Left lung (tissue), 4 donors: ENCODE measurements at regions not wholly inside any gene's neighbourhood (a gene's known extent, or its start where the extent isn't known, plus 50 kb on each side); places are given as distances from the start of the nearest gene placed in this dataset.

Source experiments
- ATAC-seq: fragments of 200-7000 bp; cut with Tn5 transposase; one replicate; pipeline ENCODE4 v1.9.1; 2020; ENCODE audit warnings: moderate library complexity
- DNase-seq, 4 donors: peaks; one replicate each; pipeline ENCODE4 v3.0.0-alpha.2; 2013 to 2020
- H3K27ac ChIP-seq, 2 donors: fragments of 200-600 bp; sonication (generic) in 1 of 2; one replicate each; pipeline versions ENCODE4 v1.5.0 to v1.8.0; 2020 to 2021
- H3K27me3 ChIP-seq, 2 donors: fragments of 200-600 bp; sonication (generic) in 1 of 2; one replicate each; pipeline versions ENCODE4 v1.5.0 to v1.8.0; 2020 to 2021
- H3K36me3 ChIP-seq, 2 donors: fragments of 200-600 bp; sonication (generic) in 1 of 2; one replicate each; pipeline versions ENCODE4 v1.5.0 to v1.8.0; 2020 to 2021
- H3K4me1 ChIP-seq, 2 donors: fragments of 200-600 bp; one replicate each; pipeline ENCODE4 v1.8.0; 2021
- H3K4me3 ChIP-seq, 2 donors: fragments of 200-600 bp; sonication (generic) in 1 of 2; one replicate each; pipeline versions ENCODE4 v1.5.0 to v1.8.0; 2020 to 2021; ENCODE audit warnings: mild to moderate bottlenecking in 1 of 2
- H3K9me3 ChIP-seq, 2 donors: fragments of 200-600 bp; sonication (generic) in 1 of 2; one replicate each; pipeline versions ENCODE4 v1.5.0 to v1.8.0; 2020 to 2021
- intact Hi-C, 2 donors: fragments of 100-400 bp; cut with DNase I; formaldehyde crosslinking; loops; one replicate each; pipeline versions ENCODE4 v1.11.2 to v1.14.2; 2022
- TF ChIP-seq, protein P1 (sequence below), 2 donors: fragments of 200-600 bp; sonication (generic) in 1 of 2; IDR thresholded peaks; one replicate each; pipeline versions ENCODE4 v1.5.0 to v1.8.0; 2021; ENCODE audit warnings: antibody characterized with exemption in 2 of 2
- donor health status: DM: no; HTN: yes; CAD: no.
- donor health status: DM: no; HTN: no; CAD: no.

DNA sequence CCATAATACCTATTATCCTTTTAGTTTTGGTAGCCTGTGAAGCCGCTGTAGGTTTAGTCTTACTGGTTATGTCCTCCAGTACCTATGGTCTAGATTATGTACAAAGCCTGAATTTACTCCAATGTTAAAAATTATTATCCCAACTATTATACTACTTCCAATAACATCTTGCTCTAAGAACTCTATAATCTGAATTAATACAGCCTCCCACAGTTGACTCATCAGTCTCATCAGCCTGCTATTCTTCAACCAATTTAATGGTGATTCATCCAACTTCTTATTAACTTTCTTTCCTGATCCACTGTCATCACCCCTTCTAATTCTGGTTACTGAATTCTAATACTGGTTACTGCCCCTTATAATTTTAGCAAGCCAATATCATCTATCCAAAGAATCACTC, 370.3 kb upstream of the OPRM1 start:
- Histone ChIP-seq H3K9me3 (peaks cover 0 to 3% of the 10 kb centered on the region in 2 donors), H3K4me1 (no peaks in the 10 kb centered on the region), H3K4me3 (no peak overlapping the region), H3K36me3 (no peaks in the 10 kb centered on the region), H3K27me3 (no peaks in the 10 kb centered on the region), H3K27ac (no peak overlapping the region)
- TF ChIP-seq, protein P1, sequence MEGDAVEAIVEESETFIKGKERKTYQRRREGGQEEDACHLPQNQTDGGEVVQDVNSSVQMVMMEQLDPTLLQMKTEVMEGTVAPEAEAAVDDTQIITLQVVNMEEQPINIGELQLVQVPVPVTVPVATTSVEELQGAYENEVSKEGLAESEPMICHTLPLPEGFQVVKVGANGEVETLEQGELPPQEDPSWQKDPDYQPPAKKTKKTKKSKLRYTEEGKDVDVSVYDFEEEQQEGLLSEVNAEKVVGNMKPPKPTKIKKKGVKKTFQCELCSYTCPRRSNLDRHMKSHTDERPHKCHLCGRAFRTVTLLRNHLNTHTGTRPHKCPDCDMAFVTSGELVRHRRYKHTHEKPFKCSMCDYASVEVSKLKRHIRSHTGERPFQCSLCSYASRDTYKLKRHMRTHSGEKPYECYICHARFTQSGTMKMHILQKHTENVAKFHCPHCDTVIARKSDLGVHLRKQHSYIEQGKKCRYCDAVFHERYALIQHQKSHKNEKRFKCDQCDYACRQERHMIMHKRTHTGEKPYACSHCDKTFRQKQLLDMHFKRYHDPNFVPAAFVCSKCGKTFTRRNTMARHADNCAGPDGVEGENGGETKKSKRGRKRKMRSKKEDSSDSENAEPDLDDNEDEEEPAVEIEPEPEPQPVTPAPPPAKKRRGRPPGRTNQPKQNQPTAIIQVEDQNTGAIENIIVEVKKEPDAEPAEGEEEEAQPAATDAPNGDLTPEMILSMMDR (IDR thresholded peaks at IDR 0.05) = no peak
- DNase-seq (no peak), ATAC-seq (no peak)
- intact Hi-C loops = no loop called here

DNA sequence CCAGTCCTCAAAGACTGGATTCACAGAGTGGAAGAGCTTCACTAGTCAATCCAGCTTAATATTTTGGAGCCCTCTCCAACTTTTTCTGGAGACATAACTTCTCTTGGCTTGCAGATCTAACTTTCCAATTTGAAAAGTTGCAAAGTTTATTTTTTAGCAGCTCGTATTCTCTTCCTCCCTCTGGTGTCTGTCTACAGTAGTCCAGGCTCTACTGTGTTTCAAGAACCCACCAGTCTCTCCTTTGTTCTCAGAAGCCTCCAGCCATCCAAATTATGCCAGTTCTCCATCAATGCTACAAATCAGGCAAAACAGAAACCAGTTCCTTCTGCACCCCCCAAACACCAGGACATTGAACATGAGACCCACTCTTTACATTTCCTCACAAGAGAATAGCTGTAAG, 376.1 kb upstream of the OPRM1 start:
- no peak for ATAC-seq
- H3K9me3 ChIP-seq = peaks cover 0 to 21% of the 10 kb centered on the region in 2 donors
- no peaks in the 10 kb centered on the region for H3K27me3 ChIP-seq
- DNase-seq = no peak
- H3K4me1 ChIP-seq = no peaks in the 10 kb centered on the region
- no peak overlapping the region for H3K27ac ChIP-seq
- intact Hi-C loops = no loop called here
- no peak overlapping the region for H3K4me3 ChIP-seq
- TF ChIP-seq, protein P1 (IDR thresholded peaks at IDR 0.05) = no peak
- no peaks in the 10 kb centered on the region for H3K36me3 ChIP-seq

DNA sequence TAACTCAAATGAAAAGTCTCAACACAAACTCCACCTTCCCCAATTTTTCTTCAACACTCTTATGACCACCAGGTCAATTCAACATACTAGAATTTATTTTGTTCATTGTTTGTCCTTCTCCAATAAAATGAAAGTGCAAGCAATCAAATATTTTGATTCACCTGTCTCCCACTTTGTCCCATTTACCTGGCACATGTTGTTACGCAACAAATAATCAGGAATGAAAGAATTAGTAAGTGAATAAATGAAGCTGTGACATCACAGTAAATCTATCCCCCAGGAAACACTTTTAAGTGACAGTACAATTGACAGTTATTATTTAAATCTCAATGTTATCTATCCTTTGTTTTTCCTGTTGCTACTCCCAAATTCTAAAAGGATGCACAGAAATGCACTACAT, 393.7 kb upstream of the OPRM1 start:
- no peak overlapping the region for H3K4me3 ChIP-seq
- H3K27ac ChIP-seq = no peak overlapping the region
- intact Hi-C loops = no loop called here
- H3K36me3 ChIP-seq = no peaks in the 10 kb centered on the region
- no peaks in the 10 kb centered on the region for H3K27me3 ChIP-seq
- ATAC-seq = no peak
- DNase-seq = no peak
- no peaks in the 10 kb centered on the region for H3K9me3 ChIP-seq
- TF ChIP-seq, protein P1 (IDR thresholded peaks at IDR 0.05) = no peak
- no peaks in the 10 kb centered on the region for H3K4me1 ChIP-seq

DNA sequence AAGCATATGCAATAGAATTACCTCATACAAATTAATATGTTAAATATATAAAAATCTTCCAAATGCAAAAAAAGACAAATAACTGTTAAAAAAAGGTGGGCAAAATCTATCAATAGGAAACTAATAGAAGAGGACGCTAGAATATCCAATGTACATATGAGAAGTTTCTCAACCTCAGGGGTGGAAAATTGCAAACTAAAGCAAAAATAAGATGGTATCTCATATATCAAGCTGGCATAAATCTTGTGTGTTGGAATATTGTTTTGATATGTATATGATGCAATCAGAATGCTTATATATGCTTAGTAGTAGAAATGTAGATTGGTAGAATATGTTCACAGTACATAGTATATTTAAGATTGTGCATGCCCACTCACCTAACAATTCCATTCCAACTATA, 395.0 kb upstream of the OPRM1 start:
- Histone ChIP-seq H3K4me3 (no peak overlapping the region), H3K36me3 (no peaks in the 10 kb centered on the region), H3K27me3 (no peaks in the 10 kb centered on the region), H3K9me3 (no peaks in the 10 kb centered on the region), H3K27ac (no peak overlapping the region), H3K4me1 (no peaks in the 10 kb centered on the region)
- DNase-seq = no peak
- TF ChIP-seq, protein P1 (IDR thresholded peaks at IDR 0.05) = no peak
- ATAC-seq = no peak
- intact Hi-C loops = no loop called here

DNA sequence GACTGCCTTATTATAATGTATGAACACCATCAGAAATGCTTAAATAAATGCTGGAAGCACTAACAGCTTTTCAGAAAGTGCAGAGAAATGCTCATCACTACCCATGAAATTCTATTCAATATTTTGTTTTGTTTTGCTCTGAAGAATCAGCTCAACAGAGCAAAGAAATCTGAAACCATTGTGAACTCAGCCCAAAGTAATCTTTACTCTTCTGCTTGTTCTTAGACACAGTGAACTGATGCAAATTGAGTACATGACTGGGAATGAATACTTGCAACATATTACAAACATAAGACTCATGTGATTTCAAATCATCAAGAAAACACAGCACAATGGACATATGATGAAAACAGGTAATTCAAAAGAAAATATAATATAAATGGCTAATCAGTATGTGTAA, 404.6 kb upstream of the OPRM1 start:
- Histone ChIP-seq H3K27me3 (no peaks in the 10 kb centered on the region), H3K4me1 (no peaks in the 10 kb centered on the region), H3K9me3 (peaks cover 0 to 20% of the 10 kb centered on the region in 2 donors), H3K36me3 (no peaks in the 10 kb centered on the region), H3K27ac (no peak overlapping the region), H3K4me3 (no peak overlapping the region)
- TF ChIP-seq, protein P1 (IDR thresholded peaks at IDR 0.05) = no peak
- DNase-seq (peak in 1 of 4 donors; percentile 7), ATAC-seq (no peak)
- intact Hi-C loops = no loop called here
